ENCODE measurements at regions not wholly inside any gene's neighbourhood (a gene's known extent, or its start where the extent isn't known, plus 50 kb on each side); places are given as distances from the start of the nearest gene placed in this dataset.

GRCh38 chr20:41782730-41783406 is 164.7 kb upstream of the CHD6 start:
- Mint-ChIP-seq H3K9me3 (ENCODE audit: low read depth) (peaks cover 5% of the 10 kb centered on the region), H3K4me3 (ENCODE audit: low read depth) (no peak overlapping the region)

DNA sequence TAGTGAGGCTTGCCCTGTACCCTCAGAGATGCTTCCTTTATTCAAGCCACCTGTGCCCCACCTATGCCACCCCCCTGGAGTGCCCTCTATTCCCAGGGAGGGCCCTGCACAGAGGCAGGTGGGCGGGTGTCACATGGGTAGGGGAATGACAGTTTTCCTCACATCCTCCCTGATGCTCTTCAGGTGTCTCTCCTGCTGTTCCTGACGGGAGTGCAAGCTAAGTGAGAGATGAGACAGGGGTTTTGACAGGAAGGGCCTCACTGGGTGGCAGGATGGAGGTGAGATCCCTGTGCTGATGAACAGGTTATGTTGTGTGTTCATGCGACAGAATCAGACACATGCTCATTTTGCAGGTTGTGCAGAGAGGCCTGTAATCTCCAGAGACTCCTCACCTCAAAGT is 164.1 kb upstream of the CHD6 start:
- Mint-ChIP-seq H3K4me1 (ENCODE audit: low read depth) (no peaks in the 10 kb centered on the region), H3K36me3 (ENCODE audit: insufficient read depth) (no peaks in the 10 kb centered on the region), H3K27ac (no peak overlapping the region), H3K27me3 (peaks cover 7% of the 10 kb centered on the region), H3K4me3 (ENCODE audit: low read depth) (no peak overlapping the region), H3K9me3 (ENCODE audit: low read depth) (peaks cover 4% of the 10 kb centered on the region)
- no peak for DNase-seq (ENCODE audit: low spot score, unreplicated experiment)
- TF ChIP-seq, protein P1, sequence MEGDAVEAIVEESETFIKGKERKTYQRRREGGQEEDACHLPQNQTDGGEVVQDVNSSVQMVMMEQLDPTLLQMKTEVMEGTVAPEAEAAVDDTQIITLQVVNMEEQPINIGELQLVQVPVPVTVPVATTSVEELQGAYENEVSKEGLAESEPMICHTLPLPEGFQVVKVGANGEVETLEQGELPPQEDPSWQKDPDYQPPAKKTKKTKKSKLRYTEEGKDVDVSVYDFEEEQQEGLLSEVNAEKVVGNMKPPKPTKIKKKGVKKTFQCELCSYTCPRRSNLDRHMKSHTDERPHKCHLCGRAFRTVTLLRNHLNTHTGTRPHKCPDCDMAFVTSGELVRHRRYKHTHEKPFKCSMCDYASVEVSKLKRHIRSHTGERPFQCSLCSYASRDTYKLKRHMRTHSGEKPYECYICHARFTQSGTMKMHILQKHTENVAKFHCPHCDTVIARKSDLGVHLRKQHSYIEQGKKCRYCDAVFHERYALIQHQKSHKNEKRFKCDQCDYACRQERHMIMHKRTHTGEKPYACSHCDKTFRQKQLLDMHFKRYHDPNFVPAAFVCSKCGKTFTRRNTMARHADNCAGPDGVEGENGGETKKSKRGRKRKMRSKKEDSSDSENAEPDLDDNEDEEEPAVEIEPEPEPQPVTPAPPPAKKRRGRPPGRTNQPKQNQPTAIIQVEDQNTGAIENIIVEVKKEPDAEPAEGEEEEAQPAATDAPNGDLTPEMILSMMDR (IDR thresholded peaks at IDR 0.05; ENCODE audit: unreplicated experiment), result no peak

More at GRCh38 chr20:41782730-41783406, 164.7 kb upstream of the CHD6 start:
- Mint-ChIP-seq H3K36me3 (ENCODE audit: insufficient read depth) (no peaks in the 10 kb centered on the region), H3K27me3 (peaks cover 7% of the 10 kb centered on the region), H3K27ac (no peak overlapping the region), H3K4me1 (ENCODE audit: low read depth) (no peaks in the 10 kb centered on the region)
- no peak for DNase-seq (ENCODE audit: low spot score, unreplicated experiment)
- TF ChIP-seq, protein P1 (IDR thresholded peaks at IDR 0.05; ENCODE audit: unreplicated experiment), result no peak

DNA sequence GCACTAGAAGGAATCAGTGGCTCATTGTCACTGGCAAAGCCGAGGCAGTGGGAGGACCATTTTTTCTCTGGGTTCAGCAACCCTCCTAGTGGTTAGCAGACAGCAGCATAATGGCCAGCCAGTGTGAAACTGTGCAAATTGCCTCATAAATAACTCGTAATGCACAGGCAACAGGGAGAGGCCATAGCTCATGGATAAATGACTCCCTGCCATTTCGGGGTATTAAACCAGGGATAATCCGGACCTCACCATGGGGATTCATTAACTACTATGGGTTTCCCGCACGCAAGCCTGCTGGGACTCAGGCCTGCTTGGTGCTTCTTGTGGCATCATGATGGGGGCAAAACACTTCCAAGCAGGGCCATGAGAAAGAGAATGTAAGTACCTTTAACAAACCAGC is 158.2 kb upstream of the CHD6 start:
- Mint-ChIP-seq H3K4me3 (ENCODE audit: low read depth) (no peak overlapping the region), H3K27me3 (peaks cover 16% of the 10 kb centered on the region), H3K9me3 (ENCODE audit: low read depth) (no peaks in the 10 kb centered on the region), H3K4me1 (ENCODE audit: low read depth) (no peaks in the 10 kb centered on the region), H3K36me3 (ENCODE audit: insufficient read depth) (no peaks in the 10 kb centered on the region), H3K27ac (no peak overlapping the region)
- TF ChIP-seq, protein P1 (IDR thresholded peaks at IDR 0.05; ENCODE audit: unreplicated experiment), result no peak
- no peak for DNase-seq (ENCODE audit: low spot score, unreplicated experiment)

GRCh38 chr20:41774291-41774690 is 156.1 kb upstream of the CHD6 start:
- Mint-ChIP-seq H3K36me3 (ENCODE audit: insufficient read depth) (no peaks in the 10 kb centered on the region), H3K27ac (no peak overlapping the region), H3K9me3 (ENCODE audit: low read depth) (no peaks in the 10 kb centered on the region), H3K4me1 (ENCODE audit: low read depth) (peaks cover 5% of the 10 kb centered on the region), H3K27me3 (peaks cover 21% of the 10 kb centered on the region), H3K4me3 (ENCODE audit: low read depth) (no peak overlapping the region)
- TF ChIP-seq, protein P1 (IDR thresholded peaks at IDR 0.05; ENCODE audit: unreplicated experiment), result no peak
- DNase-seq (ENCODE audit: low spot score, unreplicated experiment), result no peak

DNA sequence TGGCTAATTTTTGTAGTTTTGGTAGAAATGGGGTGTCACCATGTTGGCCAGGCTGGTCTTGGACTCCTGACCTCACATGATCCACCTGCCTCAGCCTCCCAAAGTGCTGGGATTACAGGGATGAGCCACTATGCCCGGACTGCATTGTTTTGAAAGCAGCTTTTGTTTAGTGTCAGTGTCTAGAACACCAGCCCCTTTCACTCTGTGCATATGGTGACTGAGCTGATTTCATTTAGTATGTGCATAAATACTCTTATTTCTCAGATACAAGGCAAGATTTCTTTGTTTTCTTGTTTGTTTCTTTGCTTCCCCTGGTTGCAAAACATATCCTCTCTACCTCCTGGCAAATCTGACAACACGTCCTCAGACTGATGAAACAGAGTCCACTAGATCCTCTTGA is 152.8 kb upstream of the CHD6 start:
- peaks cover 14% of the 10 kb centered on the region for H3K27me3 Mint-ChIP-seq
- peaks cover 5% of the 10 kb centered on the region for H3K4me1 Mint-ChIP-seq (ENCODE audit: low read depth)
- no peak overlapping the region for H3K4me3 Mint-ChIP-seq (ENCODE audit: low read depth)
- no peaks in the 10 kb centered on the region for H3K9me3 Mint-ChIP-seq (ENCODE audit: low read depth)
- no peak overlapping the region for H3K27ac Mint-ChIP-seq
- TF ChIP-seq, protein P1 (IDR thresholded peaks at IDR 0.05; ENCODE audit: unreplicated experiment), result no peak
- no peak for DNase-seq (ENCODE audit: low spot score, unreplicated experiment)
- H3K36me3 Mint-ChIP-seq (ENCODE audit: insufficient read depth), result no peaks in the 10 kb centered on the region

Data from progenitor cell of endocrine pancreas (in vitro differentiated cells).